Calu3 (cell line): ENCODE measurements at regions not wholly inside any gene's neighbourhood (a gene's known extent, or its start where the extent isn't known, plus 50 kb on each side); places are given as distances from the start of the nearest gene placed in this dataset.
"Not testable (repeated sequence)": the region's sequence is repeated elsewhere in the genome, so short reads cannot be mapped to it uniquely, and the experiment has no call there.

Experiments used
- BruUV-seq: library from RNA; stranded (reverse); fragments of 400-500 nt; replicated peaks from 2 replicates; lab custom pipeline; 2021; lab: Mats Ljungman, UMichigan
- CTCF ChIA-PET: fragments of 300-600 bp; sonication (Branson Sonifier 250); formaldehyde crosslinking; loops from one replicate; lab custom pipeline; 2022; ENCODE audit warnings: antibody characterized with exemption; lab: Charles Lee
- DNase-seq: peaks from one replicate; pipeline ENCODE4 v3.0.0; 2022
- H3K27ac Mint-ChIP-seq: one replicate; pipeline ENCODE4 v1.8.0; 2022; ENCODE audit warnings: mixed read lengths; ENCODE audit not compliant: unreplicated experiment
- H3K27me3 Mint-ChIP-seq: one replicate; pipeline ENCODE4 v1.8.0; 2022; ENCODE audit warnings: mixed read lengths; ENCODE audit not compliant: unreplicated experiment
- H3K36me3 Mint-ChIP-seq: one replicate; pipeline ENCODE4 v1.8.0; 2022; ENCODE audit warnings: mild to moderate bottlenecking, moderate library complexity, mixed read lengths; ENCODE audit not compliant: insufficient read depth, unreplicated experiment
- H3K4me1 Mint-ChIP-seq: one replicate; pipeline ENCODE4 v1.8.0; 2022; ENCODE audit warnings: mild to moderate bottlenecking, low read depth, mixed read lengths; ENCODE audit not compliant: unreplicated experiment
- H3K4me3 Mint-ChIP-seq: one replicate; pipeline ENCODE4 v1.8.0; 2022; ENCODE audit warnings: mild to moderate bottlenecking, low read depth, moderate library complexity, mixed read lengths; ENCODE audit not compliant: unreplicated experiment
- H3K9me3 Mint-ChIP-seq: one replicate; pipeline ENCODE4 v1.8.0; 2022; ENCODE audit warnings: low read depth, mixed read lengths; ENCODE audit not compliant: unreplicated experiment
- intact Hi-C: fragments of 100-400 bp; cut with micrococcal nuclease; formaldehyde crosslinking; loops from one replicate; pipeline ENCODE4 v1.10.0; 2022; ENCODE audit not compliant: unreplicated experiment
- TF ChIP-seq, protein P1 (sequence below): fragments of 200-600 bp; IDR thresholded peaks from one replicate; pipeline ENCODE4 v1.8.0; 2022; ENCODE audit warnings: antibody characterized with exemption; ENCODE audit not compliant: unreplicated experiment

DNA sequence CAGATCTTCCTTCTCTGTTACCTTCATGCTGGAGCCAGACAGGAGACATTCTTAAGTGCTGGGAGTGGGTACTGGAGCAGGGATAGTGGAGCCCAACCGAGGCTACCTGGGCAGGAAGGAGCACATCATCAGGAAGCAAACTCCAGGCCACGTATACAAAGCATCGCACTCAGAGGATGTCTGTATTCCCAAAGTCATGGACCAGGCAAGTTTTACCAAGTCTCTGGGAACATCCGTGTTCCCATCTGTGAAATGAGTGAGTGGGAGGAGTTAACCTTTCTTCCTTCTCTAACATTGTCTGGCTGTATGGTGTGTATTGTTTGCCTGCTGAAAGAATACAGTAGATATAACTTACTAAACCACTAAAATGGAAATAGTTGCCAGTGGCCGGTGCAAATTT, 175.0 kb upstream of the TMEM45B start:
- Mint-ChIP-seq H3K36me3 (peaks cover 7% of the 10 kb centered on the region), H3K27ac (no peak overlapping the region), H3K4me3 (no peak overlapping the region), H3K4me1 (peaks cover 41% of the 10 kb centered on the region), H3K9me3 (peaks cover 2% of the 10 kb centered on the region), H3K27me3 (no peaks in the 10 kb centered on the region)
- BruUV-seq, result no TSS peak
- intact Hi-C loops, result no loop called here
- no peak for DNase-seq
- CTCF ChIA-PET, result no interaction called here
- TF ChIP-seq, protein P1, sequence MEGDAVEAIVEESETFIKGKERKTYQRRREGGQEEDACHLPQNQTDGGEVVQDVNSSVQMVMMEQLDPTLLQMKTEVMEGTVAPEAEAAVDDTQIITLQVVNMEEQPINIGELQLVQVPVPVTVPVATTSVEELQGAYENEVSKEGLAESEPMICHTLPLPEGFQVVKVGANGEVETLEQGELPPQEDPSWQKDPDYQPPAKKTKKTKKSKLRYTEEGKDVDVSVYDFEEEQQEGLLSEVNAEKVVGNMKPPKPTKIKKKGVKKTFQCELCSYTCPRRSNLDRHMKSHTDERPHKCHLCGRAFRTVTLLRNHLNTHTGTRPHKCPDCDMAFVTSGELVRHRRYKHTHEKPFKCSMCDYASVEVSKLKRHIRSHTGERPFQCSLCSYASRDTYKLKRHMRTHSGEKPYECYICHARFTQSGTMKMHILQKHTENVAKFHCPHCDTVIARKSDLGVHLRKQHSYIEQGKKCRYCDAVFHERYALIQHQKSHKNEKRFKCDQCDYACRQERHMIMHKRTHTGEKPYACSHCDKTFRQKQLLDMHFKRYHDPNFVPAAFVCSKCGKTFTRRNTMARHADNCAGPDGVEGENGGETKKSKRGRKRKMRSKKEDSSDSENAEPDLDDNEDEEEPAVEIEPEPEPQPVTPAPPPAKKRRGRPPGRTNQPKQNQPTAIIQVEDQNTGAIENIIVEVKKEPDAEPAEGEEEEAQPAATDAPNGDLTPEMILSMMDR, result no peak

DNA sequence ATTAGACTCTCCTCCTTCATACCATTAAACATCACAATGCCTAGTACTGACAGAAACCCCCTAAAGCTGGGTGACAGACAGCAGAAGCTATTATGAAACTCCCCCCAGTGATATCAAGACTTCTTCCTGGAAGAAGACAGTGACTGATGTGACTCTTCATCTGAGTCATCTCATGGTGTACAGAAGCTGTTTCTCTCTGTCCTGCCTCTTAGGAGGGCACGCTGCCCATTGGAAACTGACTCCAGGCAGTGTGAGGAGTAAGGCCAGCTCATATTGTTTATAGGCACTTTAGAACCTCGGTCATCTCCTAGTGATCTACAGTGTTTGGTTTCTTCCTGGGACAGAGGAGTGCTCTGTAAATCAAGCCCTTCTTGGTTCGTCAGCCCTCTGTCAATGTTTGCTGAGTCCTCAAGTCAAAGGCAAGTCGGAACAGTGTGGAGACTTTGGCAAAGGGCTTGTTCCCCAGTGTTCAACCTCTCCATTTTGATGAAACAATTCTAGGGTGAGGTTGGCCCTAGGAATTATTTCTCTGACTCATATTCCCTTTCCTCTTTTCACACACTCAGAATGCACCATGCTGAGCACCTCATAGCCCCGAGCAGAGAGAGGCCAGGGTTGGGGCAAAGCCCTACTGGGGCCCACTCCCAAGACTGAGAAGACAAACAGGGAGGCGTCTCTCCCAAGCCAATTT, 172.5 kb upstream of the TMEM45B start:
- Mint-ChIP-seq H3K27ac (no peak overlapping the region), H3K36me3 (peaks cover 2% of the 10 kb centered on the region), H3K9me3 (peaks cover 2% of the 10 kb centered on the region), H3K4me1 (peaks cover 21% of the 10 kb centered on the region), H3K27me3 (no peaks in the 10 kb centered on the region), H3K4me3 (no peak overlapping the region)
- CTCF ChIA-PET, result interaction anchor here (0.7 kb wide), 1 partner anchor 14 kb away, joined by 3 read pairs; no protein-coding TSS in a partner anchor
- TF ChIP-seq, protein P1, result no peak
- no TSS peak for BruUV-seq
- intact Hi-C loops, result no loop called here
- no peak for DNase-seq

DNA sequence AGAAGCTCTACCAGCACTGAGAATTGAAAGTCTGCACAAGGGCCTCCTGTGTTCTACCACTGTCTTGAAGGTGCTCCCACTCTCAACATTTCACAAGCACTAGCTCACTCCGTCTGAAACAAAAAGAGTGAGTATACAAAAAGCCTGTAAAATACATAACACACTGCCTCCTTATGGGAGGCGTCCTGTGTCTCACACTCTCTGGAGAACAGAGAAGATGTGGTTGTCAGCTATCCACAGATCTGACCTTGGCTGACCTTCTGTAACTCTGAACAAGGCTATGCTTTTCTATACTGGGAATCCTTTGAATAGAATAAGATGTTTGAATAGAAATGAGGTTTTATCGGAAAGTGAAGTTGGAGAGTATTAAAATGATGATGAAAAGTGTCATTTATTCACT, 171.3 kb upstream of the TMEM45B start:
- DNase-seq, result no peak
- no TSS peak for BruUV-seq
- intact Hi-C loops, result no loop called here
- H3K4me3 Mint-ChIP-seq, result no peak overlapping the region
- peaks cover 12% of the 10 kb centered on the region for H3K4me1 Mint-ChIP-seq
- H3K27ac Mint-ChIP-seq, result no peak overlapping the region
- no peaks in the 10 kb centered on the region for H3K27me3 Mint-ChIP-seq
- H3K36me3 Mint-ChIP-seq, result no peaks in the 10 kb centered on the region
- CTCF ChIA-PET, result interaction anchor here (0.7 kb wide), 1 partner anchor 227 kb away, joined by 3 read pairs; no protein-coding TSS in a partner anchor
- H3K9me3 Mint-ChIP-seq, result peaks cover 2% of the 10 kb centered on the region
- TF ChIP-seq, protein P1, result no peak

GRCh38 chr11:129645943-129646342, 169.7 kb upstream of the TMEM45B start:
- H3K36me3 Mint-ChIP-seq, result no peaks in the 10 kb centered on the region
- H3K4me3 Mint-ChIP-seq, result no peak overlapping the region
- no peaks in the 10 kb centered on the region for H3K4me1 Mint-ChIP-seq
- intact Hi-C loops, result no loop called here
- H3K27ac Mint-ChIP-seq, result no peak overlapping the region
- H3K9me3 Mint-ChIP-seq, result peaks cover 2% of the 10 kb centered on the region
- CTCF ChIA-PET, result no interaction called here
- TF ChIP-seq, protein P1, result no peak
- no peak for DNase-seq
- BruUV-seq, result no TSS peak
- no peaks in the 10 kb centered on the region for H3K27me3 Mint-ChIP-seq

DNA sequence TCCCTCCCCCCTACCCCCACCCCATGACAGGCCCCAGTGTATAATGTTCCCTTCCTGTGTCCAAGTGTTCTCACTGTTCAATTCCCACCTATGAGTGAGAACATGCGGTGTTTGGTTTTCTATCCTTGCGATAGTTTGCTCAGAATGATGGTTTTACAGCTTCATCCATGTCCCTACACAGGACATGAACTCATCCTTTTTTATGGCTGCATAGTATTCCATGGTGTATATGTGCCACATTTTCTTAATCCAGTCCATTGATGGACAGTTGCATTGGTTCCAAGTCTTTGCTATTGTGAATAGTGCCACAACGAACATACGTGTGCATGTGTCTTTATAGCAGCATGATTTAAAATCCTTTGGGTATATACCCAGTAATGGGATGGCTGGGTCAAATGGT, 165.6 kb upstream of the TMEM45B start:
- H3K27ac Mint-ChIP-seq, DNase-seq, H3K4me3 Mint-ChIP-seq, H3K36me3 Mint-ChIP-seq, H3K9me3 Mint-ChIP-seq, CTCF ChIA-PET, H3K27me3 Mint-ChIP-seq, BruUV-seq, H3K4me1 Mint-ChIP-seq: not testable (repeated sequence)
- intact Hi-C loops, result loop anchor here (5.0 kb wide), 1 partner anchor 273 kb away; the partner anchor contains the start of gene BARX2
